PFSK-1 (cell line): ENCODE measurements at regions not wholly inside any gene's neighbourhood (a gene's known extent, or its start where the extent isn't known, plus 50 kb on each side); places are given as distances from the start of the nearest gene placed in this dataset.
A peak's percentile ranks its signal among the peaks of the same experiment; 100 is the strongest.

ENCODE experiments used
- FOXP2 ChIP-seq: optimal IDR thresholded peaks from 2 replicates; pipeline ENCODE3; 2011; ENCODE audit warnings: borderline replicate concordance, control low read depth, inconsistent platforms; ENCODE audit not compliant: insufficient read depth; ENCODE audit errors: extremely low read length, extremely low read depth
- POLR2AphosphoS5 ChIP-seq: IDR thresholded peaks from 2 replicates; pipeline ENCODE4 v1.6.1; 2012; ENCODE audit warnings: low read depth, mild to moderate bottlenecking, control low read depth, low read length, moderate library complexity
- SIN3A ChIP-seq: IDR thresholded peaks from 2 replicates; pipeline ENCODE4 v1.6.1; 2012; ENCODE audit warnings: mild to moderate bottlenecking, low read length, moderate library complexity, borderline replicate concordance; ENCODE audit not compliant: insufficient read depth
- TAF1 ChIP-seq: IDR thresholded peaks from 2 replicates; pipeline ENCODE4 v1.6.1; 2012; ENCODE audit warnings: low read length, control low read depth, borderline replicate concordance; ENCODE audit not compliant: insufficient read depth
- TF ChIP-seq, protein P1 (sequence below), 2 experiments: IDR thresholded peaks; 2 replicates each; pipeline versions ENCODE4 v1.6.1 to v1.8.0; 2011 to 2012; ENCODE audit warnings: low read depth in 2 of 2, low read length in 2 of 2, control low read depth in 1 of 2, inconsistent platforms in 1 of 2, mild to moderate bottlenecking in 1 of 2, moderate library complexity in 1 of 2; ENCODE audit not compliant: insufficient read depth in 1 of 2

DNA sequence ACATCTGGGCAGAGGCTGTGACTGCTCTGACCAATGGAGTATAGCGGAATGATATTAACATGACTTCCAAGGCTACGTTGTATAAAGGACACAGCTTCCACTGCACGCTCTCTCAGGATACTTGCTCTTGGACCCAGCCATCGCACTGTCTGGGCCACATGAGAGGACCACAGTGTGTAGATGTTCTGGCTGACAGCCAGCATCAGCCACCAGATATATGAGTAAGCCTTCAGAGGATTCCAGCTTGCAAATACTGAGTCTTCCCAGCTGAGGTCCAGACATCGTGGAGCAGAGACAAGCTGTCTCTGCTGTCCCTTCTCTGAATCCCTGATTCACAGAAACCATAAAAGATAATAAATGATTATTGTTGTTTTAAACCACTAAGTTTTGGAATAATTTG is 146.8 kb upstream of the USP9X start:
- TF ChIP-seq TAF1 (no peak), FOXP2 (no peak), POLR2AphosphoS5 (no peak), SIN3A (no peak)
- TF ChIP-seq, protein P1, sequence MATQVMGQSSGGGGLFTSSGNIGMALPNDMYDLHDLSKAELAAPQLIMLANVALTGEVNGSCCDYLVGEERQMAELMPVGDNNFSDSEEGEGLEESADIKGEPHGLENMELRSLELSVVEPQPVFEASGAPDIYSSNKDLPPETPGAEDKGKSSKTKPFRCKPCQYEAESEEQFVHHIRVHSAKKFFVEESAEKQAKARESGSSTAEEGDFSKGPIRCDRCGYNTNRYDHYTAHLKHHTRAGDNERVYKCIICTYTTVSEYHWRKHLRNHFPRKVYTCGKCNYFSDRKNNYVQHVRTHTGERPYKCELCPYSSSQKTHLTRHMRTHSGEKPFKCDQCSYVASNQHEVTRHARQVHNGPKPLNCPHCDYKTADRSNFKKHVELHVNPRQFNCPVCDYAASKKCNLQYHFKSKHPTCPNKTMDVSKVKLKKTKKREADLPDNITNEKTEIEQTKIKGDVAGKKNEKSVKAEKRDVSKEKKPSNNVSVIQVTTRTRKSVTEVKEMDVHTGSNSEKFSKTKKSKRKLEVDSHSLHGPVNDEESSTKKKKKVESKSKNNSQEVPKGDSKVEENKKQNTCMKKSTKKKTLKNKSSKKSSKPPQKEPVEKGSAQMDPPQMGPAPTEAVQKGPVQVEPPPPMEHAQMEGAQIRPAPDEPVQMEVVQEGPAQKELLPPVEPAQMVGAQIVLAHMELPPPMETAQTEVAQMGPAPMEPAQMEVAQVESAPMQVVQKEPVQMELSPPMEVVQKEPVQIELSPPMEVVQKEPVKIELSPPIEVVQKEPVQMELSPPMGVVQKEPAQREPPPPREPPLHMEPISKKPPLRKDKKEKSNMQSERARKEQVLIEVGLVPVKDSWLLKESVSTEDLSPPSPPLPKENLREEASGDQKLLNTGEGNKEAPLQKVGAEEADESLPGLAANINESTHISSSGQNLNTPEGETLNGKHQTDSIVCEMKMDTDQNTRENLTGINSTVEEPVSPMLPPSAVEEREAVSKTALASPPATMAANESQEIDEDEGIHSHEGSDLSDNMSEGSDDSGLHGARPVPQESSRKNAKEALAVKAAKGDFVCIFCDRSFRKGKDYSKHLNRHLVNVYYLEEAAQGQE (IDR thresholded peaks at IDR 0.05; ENCODE audit: insufficient read depth in 1 of 2, low read depth in 2 of 2, low read length in 2 of 2): no peak

- TF ChIP-seq FOXP2 (peak; percentile 88), TAF1 (no peak)
Observed at GRCh38 chrX:40943093-40943641, 142.1 kb upstream of the USP9X start.

- no peak for TF ChIP-seq FOXP2
Observed at GRCh38 chrX:40945361-40945713, 139.9 kb upstream of the USP9X start.

GRCh38 chrX:40947276-40947675 is 138.0 kb upstream of the USP9X start:
- TF ChIP-seq SIN3A (no peak), TAF1 (no peak), POLR2AphosphoS5 (no peak), FOXP2 (no peak)
- TF ChIP-seq, protein P1 (IDR thresholded peaks at IDR 0.05; ENCODE audit: insufficient read depth in 1 of 2, low read depth in 2 of 2, low read length in 2 of 2): no peak

DNA sequence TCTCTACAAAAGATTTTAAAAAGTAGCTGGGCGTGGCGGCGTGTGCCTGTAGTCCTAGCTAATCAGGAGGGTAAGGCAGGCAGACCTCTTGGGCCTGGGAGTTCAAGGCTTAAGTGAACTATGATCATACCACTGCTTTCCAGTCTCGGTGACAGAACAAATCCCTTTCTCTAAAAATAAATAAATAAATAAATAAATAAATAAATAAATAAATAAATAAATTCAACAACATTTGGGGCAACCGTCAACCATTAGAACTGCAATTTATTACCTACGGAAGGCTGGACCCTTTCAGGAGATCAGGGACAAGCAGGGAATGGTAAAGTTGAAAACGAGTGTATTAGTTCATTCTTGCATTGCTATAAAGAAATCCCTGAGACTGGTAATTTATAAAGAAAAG is 136.2 kb upstream of the USP9X start:
- TF ChIP-seq POLR2AphosphoS5: no peak
- TF ChIP-seq, protein P1 (IDR thresholded peaks at IDR 0.05; ENCODE audit: insufficient read depth in 1 of 2, low read depth in 2 of 2, low read length in 2 of 2): no peak
- TF ChIP-seq TAF1: no peak
- no peak for TF ChIP-seq FOXP2
- TF ChIP-seq SIN3A: no peak

GRCh38 chrX:40950546-40950945 is 134.7 kb upstream of the USP9X start:
- TF ChIP-seq FOXP2: no peak
- no peak for TF ChIP-seq TAF1
- TF ChIP-seq, protein P1 (IDR thresholded peaks at IDR 0.05; ENCODE audit: insufficient read depth in 1 of 2, low read depth in 2 of 2, low read length in 2 of 2): no peak
- TF ChIP-seq POLR2AphosphoS5: no peak
- no peak for TF ChIP-seq SIN3A
